AG04449 (cell line): ENCODE measurements at regions not wholly inside any gene's neighbourhood (a gene's known extent, or its start where the extent isn't known, plus 50 kb on each side); places are given as distances from the start of the nearest gene placed in this dataset.
"Not testable (repeated sequence)": the region's sequence is repeated elsewhere in the genome, so short reads cannot be mapped to it uniquely, and the experiment has no call there.

Experiments
- CTCF ChIA-PET: fragments of 350-600 bp; formaldehyde crosslinking; extraction: SDS; loops from one replicate; lab custom pipeline; 2021; ENCODE audit warnings: antibody characterized with exemption; lab: Yijun Ruan, JAX
- POLR2A ChIA-PET: fragments of 400-600, 350-600 bp; formaldehyde crosslinking; extraction: SDS; loops from one replicate; lab custom pipeline; 2020; ENCODE audit warnings: antibody characterized with exemption, inconsistent platforms; lab: Yijun Ruan, JAX
- DNase-seq: peaks from one replicate; pipeline ENCODE4 v3.0.0-alpha.2; 2010; ENCODE audit warnings: low read depth, low spot score
- H3K4me3 ChIP-seq: 2 replicates; pipeline ENCODE4 v1.5.1; 2011; ENCODE audit warnings: low read depth, mild to moderate bottlenecking, control low read depth, low read length
- TF ChIP-seq, protein P1 (sequence below): IDR thresholded peaks from one replicate; pipeline ENCODE4 v1.5.1; 2011; ENCODE audit warnings: mild to moderate bottlenecking, moderate library complexity, low read length, control low read depth, inconsistent platforms; ENCODE audit not compliant: insufficient read depth; ENCODE audit errors: missing control alignments

- POLR2A ChIA-PET, result no interaction called here
- H3K4me3 ChIP-seq, result no peak overlapping the region
- CTCF ChIA-PET, result no interaction called here
- TF ChIP-seq, protein P1, sequence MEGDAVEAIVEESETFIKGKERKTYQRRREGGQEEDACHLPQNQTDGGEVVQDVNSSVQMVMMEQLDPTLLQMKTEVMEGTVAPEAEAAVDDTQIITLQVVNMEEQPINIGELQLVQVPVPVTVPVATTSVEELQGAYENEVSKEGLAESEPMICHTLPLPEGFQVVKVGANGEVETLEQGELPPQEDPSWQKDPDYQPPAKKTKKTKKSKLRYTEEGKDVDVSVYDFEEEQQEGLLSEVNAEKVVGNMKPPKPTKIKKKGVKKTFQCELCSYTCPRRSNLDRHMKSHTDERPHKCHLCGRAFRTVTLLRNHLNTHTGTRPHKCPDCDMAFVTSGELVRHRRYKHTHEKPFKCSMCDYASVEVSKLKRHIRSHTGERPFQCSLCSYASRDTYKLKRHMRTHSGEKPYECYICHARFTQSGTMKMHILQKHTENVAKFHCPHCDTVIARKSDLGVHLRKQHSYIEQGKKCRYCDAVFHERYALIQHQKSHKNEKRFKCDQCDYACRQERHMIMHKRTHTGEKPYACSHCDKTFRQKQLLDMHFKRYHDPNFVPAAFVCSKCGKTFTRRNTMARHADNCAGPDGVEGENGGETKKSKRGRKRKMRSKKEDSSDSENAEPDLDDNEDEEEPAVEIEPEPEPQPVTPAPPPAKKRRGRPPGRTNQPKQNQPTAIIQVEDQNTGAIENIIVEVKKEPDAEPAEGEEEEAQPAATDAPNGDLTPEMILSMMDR, result no peak
- DNase-seq, result no peak
Observed at GRCh38 chr14:104307627-104308401, 169.4 kb downstream of the KIF26A start.

GRCh38 chr14:104308534-104308933 is 170.1 kb downstream of the KIF26A start:
- POLR2A ChIA-PET, DNase-seq, H3K4me3 ChIP-seq, CTCF ChIA-PET: not testable (repeated sequence)

GRCh38 chr14:104309657-104310369 is 171.4 kb downstream of the KIF26A start:
- TF ChIP-seq, protein P1, result no peak
- ChIA-PET POLR2A (no interaction called here), CTCF (no interaction called here)
- no peak for DNase-seq
- H3K4me3 ChIP-seq, result no peak overlapping the region

GRCh38 chr14:104311358-104311757 is 173.0 kb downstream of the KIF26A start:
- ChIA-PET POLR2A (no interaction called here), CTCF (no interaction called here)
- no peak overlapping the region for H3K4me3 ChIP-seq
- DNase-seq, result no peak
- TF ChIP-seq, protein P1, result no peak

DNA sequence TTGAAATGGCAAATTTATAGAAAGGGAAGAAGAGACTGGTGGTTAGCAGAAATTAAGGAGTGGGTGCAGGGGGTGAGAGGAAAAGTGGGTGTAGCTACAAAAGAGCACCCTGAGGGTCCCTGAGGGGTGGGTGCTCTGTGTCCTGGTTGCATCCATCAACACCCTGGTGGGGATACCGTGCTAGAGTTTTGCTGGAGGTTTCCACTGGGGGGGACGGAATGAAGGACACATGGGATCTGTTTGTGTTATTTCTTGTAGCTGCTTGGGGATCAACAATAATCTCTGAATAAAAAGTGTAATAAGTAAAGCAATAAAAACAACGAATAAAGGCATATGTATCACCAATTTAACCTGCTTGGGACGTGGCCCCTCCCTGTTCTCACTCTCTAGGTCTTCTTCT is 175.3 kb downstream of the KIF26A start:
- TF ChIP-seq, protein P1, result no peak
- ChIA-PET CTCF (no interaction called here), POLR2A (no interaction called here)

GRCh38 chr14:104314251-104314941 is 176.0 kb downstream of the KIF26A start:
- ChIA-PET CTCF (no interaction called here), POLR2A (no interaction called here)
- no peak for DNase-seq
- no peak overlapping the region for H3K4me3 ChIP-seq
- TF ChIP-seq, protein P1, result no peak

More for the DNA sequence above, 175.3 kb downstream of the KIF26A start:
- no peak overlapping the region for H3K4me3 ChIP-seq
- DNase-seq, result no peak
